A673 (cell line): ENCODE measurements at regions not wholly inside any gene's neighbourhood (a gene's known extent, or its start where the extent isn't known, plus 50 kb on each side); places are given as distances from the start of the nearest gene placed in this dataset.
A peak's percentile ranks its signal among the peaks of the same experiment; 100 is the strongest.

Experiments
- BruUV-seq: library from RNA; stranded (reverse); fragments of 400-500 nt; replicated peaks from 2 replicates; lab custom pipeline; 2021; lab: Mats Ljungman, UMichigan
- CTCF ChIA-PET: fragments of 300-600 bp; sonication (Branson Sonifier 250); formaldehyde crosslinking; loops from one replicate; lab custom pipeline; 2022; ENCODE audit warnings: antibody characterized with exemption; lab: Charles Lee
- POLR2A ChIA-PET: fragments of 300-600 bp; sonication (Branson Sonifier 250); formaldehyde crosslinking; loops from one replicate; lab custom pipeline; 2022; ENCODE audit warnings: antibody characterized with exemption; ENCODE audit not compliant: low non-redundant PET; lab: Charles Lee
- DNase-seq: peaks from one replicate; pipeline ENCODE4 v3.0.0-alpha.2; 2015; ENCODE audit warnings: low spot score
- H3K27ac ChIP-seq: fragments of 200-600 bp; sonication (generic); 2 replicates; pipeline ENCODE4 v1.5.1; 2016; ENCODE audit warnings: mixed run types, low read depth, mild to moderate bottlenecking, mixed read lengths, antibody characterized with exemption, low read length; ENCODE audit not compliant: poor library complexity, severe bottlenecking
- H3K27me3 ChIP-seq: fragments of 200-600 bp; sonication (generic); replicated peaks from 2 replicates; pipeline ENCODE4 v1.6.1; 2017; ENCODE audit warnings: mixed run types, low read depth, mild to moderate bottlenecking, mixed read lengths, antibody characterized with exemption, low read length; ENCODE audit not compliant: insufficient read depth, poor library complexity
- H3K36me3 ChIP-seq: fragments of 200-600 bp; sonication (generic); 2 replicates; pipeline ENCODE4 v1.6.1; 2016; ENCODE audit warnings: mixed run types, mild to moderate bottlenecking, mixed read lengths, antibody characterized with exemption, low read length; ENCODE audit not compliant: insufficient read depth, poor library complexity, severe bottlenecking
- H3K4me1 ChIP-seq: fragments of 200-600 bp; sonication (generic); 2 replicates; pipeline ENCODE4 v1.6.1; 2017; ENCODE audit warnings: mixed run types, mild to moderate bottlenecking, mixed read lengths, antibody characterized with exemption, low read length; ENCODE audit not compliant: insufficient read depth, poor library complexity, severe bottlenecking
- H3K4me3 ChIP-seq: fragments of 200-600 bp; sonication (generic); 2 replicates; pipeline ENCODE4 v1.5.1; 2016; ENCODE audit warnings: low read depth, mixed run types, mild to moderate bottlenecking, mixed read lengths, low read length; ENCODE audit not compliant: poor library complexity, severe bottlenecking
- H3K9me3 ChIP-seq: fragments of 200-600 bp; sonication (generic); 2 replicates; pipeline ENCODE4 v1.6.1; 2016; ENCODE audit warnings: mixed run types, low read depth, mild to moderate bottlenecking, mixed read lengths, antibody characterized with exemption, low read length; ENCODE audit not compliant: poor library complexity, severe bottlenecking
- EZH2 ChIP-seq: fragments of 200-600 bp; sonication (generic); IDR thresholded peaks from 2 replicates; pipeline ENCODE4 v1.6.1; 2017; ENCODE audit warnings: borderline replicate concordance, low read depth, mild to moderate bottlenecking, mixed read lengths, antibody characterized with exemption, low read length; ENCODE audit not compliant: poor library complexity, severe bottlenecking
- intact Hi-C: fragments of 100-400 bp; cut with micrococcal nuclease; formaldehyde crosslinking; loops from one replicate; pipeline ENCODE4 v1.10.0; 2022; ENCODE audit not compliant: unreplicated experiment
- TF ChIP-seq, protein P1 (sequence below): fragments of 300-800, 200-600 bp; sonication (generic); conservative IDR thresholded peaks from 2 replicates; pipeline ENCODE4 v1.5.1; 2017; ENCODE audit warnings: low read depth, mild to moderate bottlenecking, antibody characterized with exemption, low read length, moderate library complexity, mixed read lengths

GRCh38 chr12:33587784-33588712 lies 148.4 kb upstream of the SYT10 start:
- H3K27ac ChIP-seq: no peak overlapping the region
- TF ChIP-seq EZH2: no peak
- TF ChIP-seq, protein P1, sequence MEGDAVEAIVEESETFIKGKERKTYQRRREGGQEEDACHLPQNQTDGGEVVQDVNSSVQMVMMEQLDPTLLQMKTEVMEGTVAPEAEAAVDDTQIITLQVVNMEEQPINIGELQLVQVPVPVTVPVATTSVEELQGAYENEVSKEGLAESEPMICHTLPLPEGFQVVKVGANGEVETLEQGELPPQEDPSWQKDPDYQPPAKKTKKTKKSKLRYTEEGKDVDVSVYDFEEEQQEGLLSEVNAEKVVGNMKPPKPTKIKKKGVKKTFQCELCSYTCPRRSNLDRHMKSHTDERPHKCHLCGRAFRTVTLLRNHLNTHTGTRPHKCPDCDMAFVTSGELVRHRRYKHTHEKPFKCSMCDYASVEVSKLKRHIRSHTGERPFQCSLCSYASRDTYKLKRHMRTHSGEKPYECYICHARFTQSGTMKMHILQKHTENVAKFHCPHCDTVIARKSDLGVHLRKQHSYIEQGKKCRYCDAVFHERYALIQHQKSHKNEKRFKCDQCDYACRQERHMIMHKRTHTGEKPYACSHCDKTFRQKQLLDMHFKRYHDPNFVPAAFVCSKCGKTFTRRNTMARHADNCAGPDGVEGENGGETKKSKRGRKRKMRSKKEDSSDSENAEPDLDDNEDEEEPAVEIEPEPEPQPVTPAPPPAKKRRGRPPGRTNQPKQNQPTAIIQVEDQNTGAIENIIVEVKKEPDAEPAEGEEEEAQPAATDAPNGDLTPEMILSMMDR: no peak
- no TSS peak for BruUV-seq
- no peaks in the 10 kb centered on the region for H3K4me1 ChIP-seq
- H3K4me3 ChIP-seq: no peak overlapping the region
- H3K9me3 ChIP-seq: no peaks in the 10 kb centered on the region
- no peaks in the 10 kb centered on the region for H3K36me3 ChIP-seq
- peak; percentile 11 for DNase-seq
- ChIA-PET POLR2A (no interaction called here), CTCF (no interaction called here)
- H3K27me3 ChIP-seq: no peaks in the 10 kb centered on the region
- intact Hi-C loops: no loop called here

DNA sequence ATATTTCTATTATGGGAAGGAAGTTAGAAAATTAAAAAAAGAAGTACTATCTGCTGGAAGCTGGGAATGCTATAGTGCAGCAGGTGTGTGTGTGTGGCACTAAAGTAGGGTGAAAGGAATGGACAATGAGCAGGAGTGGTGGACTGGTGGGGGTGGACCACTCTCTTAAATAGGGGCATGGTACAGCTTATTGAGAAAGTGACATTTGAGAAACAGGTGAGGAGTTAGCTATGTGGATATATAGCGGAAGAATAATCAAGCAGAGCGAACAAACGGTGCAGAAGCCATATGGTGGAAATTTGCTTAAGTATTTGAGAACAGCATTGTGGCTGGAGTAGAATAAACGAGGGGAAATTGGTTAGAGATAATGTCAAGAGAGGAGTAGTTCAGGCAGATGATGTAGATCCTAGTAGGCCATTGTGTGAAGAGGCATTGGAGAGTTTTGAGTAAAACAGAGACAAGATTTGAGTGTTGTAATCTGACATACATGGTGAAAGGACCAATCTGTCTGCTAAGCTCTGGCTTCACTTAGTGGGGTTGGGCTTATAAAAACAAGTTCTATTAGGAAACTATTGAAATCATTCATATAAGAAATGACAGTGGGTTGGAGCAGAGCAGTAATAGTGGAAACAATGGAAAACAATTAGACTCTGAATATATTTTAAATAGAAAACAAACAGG lies 149.2 kb upstream of the SYT10 start:
- CTCF ChIA-PET: no interaction called here
- no peak overlapping the region for H3K27ac ChIP-seq
- no peaks in the 10 kb centered on the region for H3K36me3 ChIP-seq
- no peak for TF ChIP-seq EZH2
- TF ChIP-seq, protein P1: no peak
- no peaks in the 10 kb centered on the region for H3K4me1 ChIP-seq
- POLR2A ChIA-PET: no interaction called here
- no peaks in the 10 kb centered on the region for H3K27me3 ChIP-seq
- intact Hi-C loops: no loop called here
- H3K9me3 ChIP-seq: no peaks in the 10 kb centered on the region
- BruUV-seq: no TSS peak
- H3K4me3 ChIP-seq: no peak overlapping the region
- no peak for DNase-seq

DNA sequence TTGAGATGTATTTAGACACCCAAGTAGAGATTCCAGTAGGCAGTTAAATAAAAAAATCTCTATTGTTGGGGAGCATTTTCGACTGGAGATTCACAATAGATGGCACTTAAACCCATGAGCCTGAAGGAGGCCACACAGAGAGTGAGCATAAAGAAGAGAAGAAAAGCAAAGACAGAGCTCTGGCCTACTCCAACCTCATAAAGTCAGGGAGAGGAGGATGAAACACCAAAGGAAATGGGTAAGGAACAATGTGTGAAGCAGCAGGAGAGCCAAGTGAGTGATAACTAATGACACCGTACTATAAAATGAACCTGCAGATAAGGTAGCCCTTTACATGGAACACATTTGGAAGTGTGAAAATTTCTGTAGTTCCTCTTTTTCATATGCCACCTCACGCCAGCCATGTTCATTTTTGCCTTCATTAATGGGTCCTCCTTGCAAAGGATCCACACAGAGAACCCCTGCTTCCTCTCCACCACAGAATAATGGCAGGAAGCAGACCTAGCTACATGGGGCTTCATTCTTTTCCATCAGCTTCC lies 150.0 kb upstream of the SYT10 start:
- no peaks in the 10 kb centered on the region for H3K36me3 ChIP-seq
- H3K4me1 ChIP-seq: no peaks in the 10 kb centered on the region
- H3K4me3 ChIP-seq: no peak overlapping the region
- CTCF ChIA-PET: no interaction called here
- intact Hi-C loops: no loop called here
- no peaks in the 10 kb centered on the region for H3K9me3 ChIP-seq
- POLR2A ChIA-PET: no interaction called here
- TF ChIP-seq, protein P1: no peak
- TF ChIP-seq EZH2: no peak
- H3K27me3 ChIP-seq: no peaks in the 10 kb centered on the region
- no TSS peak for BruUV-seq
- DNase-seq: no peak
- H3K27ac ChIP-seq: no peak overlapping the region
